DOHH2 (cell line): ENCODE measurements at regions not wholly inside any gene's neighbourhood (a gene's known extent, or its start where the extent isn't known, plus 50 kb on each side); places are given as distances from the start of the nearest gene placed in this dataset.

Experiments used
- H3F3A ChIP-seq: fragments of 200-600 bp; sonication (generic), shearing (Covaris generic); 2 replicates; pipeline ENCODE4 v1.6.0; 2016; ENCODE audit warnings: antibody characterized with exemption, mild to moderate bottlenecking; ENCODE audit not compliant: control insufficient read depth, insufficient read depth
- H3K27ac ChIP-seq: fragments of 200-600 bp; sonication (generic); 2 replicates; pipeline ENCODE4 v1.5.1; 2014; ENCODE audit warnings: low read depth, mild to moderate bottlenecking, low read length, moderate library complexity
- H3K27me3 ChIP-seq: fragments of 200-600 bp; sonication (generic); 2 replicates; pipeline ENCODE4 v1.6.1; 2014; ENCODE audit warnings: mild to moderate bottlenecking, low read length, mixed read lengths; ENCODE audit not compliant: control insufficient read depth
- H3K36me3 ChIP-seq: fragments of 200-600 bp; sonication (generic); 2 replicates; pipeline ENCODE4 v1.6.1; 2014; ENCODE audit warnings: mild to moderate bottlenecking, low read length, moderate library complexity, mixed read lengths; ENCODE audit not compliant: control insufficient read depth
- H3K4me1 ChIP-seq: fragments of 200-600 bp; sonication (generic); 2 replicates; pipeline ENCODE4 v1.6.1; 2014; ENCODE audit warnings: mild to moderate bottlenecking, low read length, mixed read lengths; ENCODE audit not compliant: control insufficient read depth
- H3K4me2 ChIP-seq: fragments of 200-600 bp; sonication (generic); 2 replicates; pipeline ENCODE4 v1.6.0; 2014; ENCODE audit warnings: mild to moderate bottlenecking, low read length, moderate library complexity
- H3K4me3 ChIP-seq: fragments of 200-600 bp; sonication (generic); 2 replicates; pipeline ENCODE4 v1.5.1; 2014; ENCODE audit warnings: mild to moderate bottlenecking, low read length, mixed read lengths
- H3K79me2 ChIP-seq: fragments of 200-600 bp; sonication (generic); 2 replicates; pipeline ENCODE4 v1.6.1; 2014; ENCODE audit warnings: mild to moderate bottlenecking, low read length, mixed read lengths; ENCODE audit not compliant: control insufficient read depth
- H3K9me2 ChIP-seq: fragments of 200-600 bp; sonication (generic); replicated peaks from 2 replicates; pipeline ENCODE4 v1.6.1; 2014; ENCODE audit warnings: mild to moderate bottlenecking, low read length, mixed read lengths; ENCODE audit not compliant: control insufficient read depth
- H3K9me3 ChIP-seq: fragments of 200-600 bp; sonication (generic); 2 replicates; pipeline ENCODE4 v1.6.1; 2014; ENCODE audit warnings: antibody characterized with exemption, low read length, mixed read lengths; ENCODE audit not compliant: control insufficient read depth, insufficient read depth
- H4K20me1 ChIP-seq: fragments of 200-600 bp; sonication (generic); 2 replicates; pipeline ENCODE4 v1.6.0; 2014; ENCODE audit warnings: low read depth, mild to moderate bottlenecking, antibody characterized with exemption, low read length, moderate library complexity; ENCODE audit not compliant: control insufficient read depth, insufficient read depth
- CTCF ChIP-seq: fragments of 200-600 bp; sonication (generic); IDR thresholded peaks from one replicate; pipeline ENCODE4 v1.5.1; 2014; ENCODE audit warnings: antibody characterized with exemption, mild to moderate bottlenecking, low read depth, low read length; ENCODE audit not compliant: poor library complexity, severe bottlenecking
- EZH2phosphoT487 ChIP-seq: fragments of 200-600 bp; sonication (generic); IDR thresholded peaks from 2 replicates; pipeline ENCODE4 v1.6.1; 2017; ENCODE audit warnings: borderline replicate concordance, mild to moderate bottlenecking, antibody characterized with exemption, low read length, moderate library complexity, mixed read lengths

GRCh38 chr5:86075139-86075538, 542.6 kb upstream of the COX7C start:
- Histone ChIP-seq H3K9me2 (no peaks in the 10 kb centered on the region), H3K9me3 (no peaks in the 10 kb centered on the region), H3K79me2 (no peaks in the 10 kb centered on the region), H3F3A (no peaks in the 10 kb centered on the region), H3K27ac (no peak overlapping the region), H3K4me1 (no peaks in the 10 kb centered on the region), H3K36me3 (no peaks in the 10 kb centered on the region), H4K20me1 (no peaks in the 10 kb centered on the region), H3K27me3 (no peaks in the 10 kb centered on the region), H3K4me2 (no peak overlapping the region), H3K4me3 (no peak overlapping the region)
- TF ChIP-seq CTCF = no peak
- no peak for TF ChIP-seq EZH2phosphoT487

GRCh38 chr5:86095092-86095491, 522.6 kb upstream of the COX7C start:
- no peaks in the 10 kb centered on the region for H4K20me1 ChIP-seq
- no peak overlapping the region for H3K4me2 ChIP-seq
- H3K27me3 ChIP-seq = no peaks in the 10 kb centered on the region
- no peaks in the 10 kb centered on the region for H3K9me2 ChIP-seq
- no peaks in the 10 kb centered on the region for H3K36me3 ChIP-seq
- H3F3A ChIP-seq = no peaks in the 10 kb centered on the region
- H3K4me3 ChIP-seq = no peak overlapping the region
- no peaks in the 10 kb centered on the region for H3K9me3 ChIP-seq
- no peak overlapping the region for H3K27ac ChIP-seq
- H3K4me1 ChIP-seq = no peaks in the 10 kb centered on the region
- TF ChIP-seq CTCF = no peak
- H3K79me2 ChIP-seq = no peaks in the 10 kb centered on the region

GRCh38 chr5:86101966-86102365, 515.8 kb upstream of the COX7C start:
- Histone ChIP-seq H3K27ac (no peak overlapping the region), H3K4me3 (no peak overlapping the region), H3F3A (no peaks in the 10 kb centered on the region), H4K20me1 (no peaks in the 10 kb centered on the region), H3K4me2 (no peak overlapping the region), H3K9me2 (no peaks in the 10 kb centered on the region), H3K4me1 (no peaks in the 10 kb centered on the region), H3K79me2 (no peaks in the 10 kb centered on the region), H3K36me3 (no peaks in the 10 kb centered on the region), H3K9me3 (no peaks in the 10 kb centered on the region), H3K27me3 (no peaks in the 10 kb centered on the region)
- no peak for TF ChIP-seq EZH2phosphoT487
- TF ChIP-seq CTCF = no peak

GRCh38 chr5:86108825-86109224, 508.9 kb upstream of the COX7C start:
- no peaks in the 10 kb centered on the region for H3K9me3 ChIP-seq
- no peak overlapping the region for H3K4me3 ChIP-seq
- H3K36me3 ChIP-seq = no peaks in the 10 kb centered on the region
- TF ChIP-seq CTCF (no peak), EZH2phosphoT487 (no peak)
- no peaks in the 10 kb centered on the region for H3K79me2 ChIP-seq
- no peak overlapping the region for H3K27ac ChIP-seq
- H3F3A ChIP-seq = no peaks in the 10 kb centered on the region
- no peaks in the 10 kb centered on the region for H3K9me2 ChIP-seq
- no peak overlapping the region for H3K4me2 ChIP-seq
- H3K4me1 ChIP-seq = no peaks in the 10 kb centered on the region
- H3K27me3 ChIP-seq = no peaks in the 10 kb centered on the region
- H4K20me1 ChIP-seq = no peaks in the 10 kb centered on the region
